GM19240 (cell line): ENCODE measurements at regions not wholly inside any gene's neighbourhood (a gene's known extent, or its start where the extent isn't known, plus 50 kb on each side); places are given as distances from the start of the nearest gene placed in this dataset.
"Not testable (repeated sequence)": the region's sequence is repeated elsewhere in the genome, so short reads cannot be mapped to it uniquely, and the experiment has no call there.

Experiments used
- DNase-seq: peaks from one replicate; pipeline ENCODE4 v3.0.0; 2011; ENCODE audit warnings: low spot score; ENCODE audit not compliant: insufficient read length

GRCh38 chr5:163877865-163878264 is 372.4 kb downstream of the MAT2B start:
- DNase-seq: no peak

- no peak for DNase-seq
These were observed 373.1 kb downstream of the MAT2B start for GRCh38 chr5:163878490-163878889.

DNA sequence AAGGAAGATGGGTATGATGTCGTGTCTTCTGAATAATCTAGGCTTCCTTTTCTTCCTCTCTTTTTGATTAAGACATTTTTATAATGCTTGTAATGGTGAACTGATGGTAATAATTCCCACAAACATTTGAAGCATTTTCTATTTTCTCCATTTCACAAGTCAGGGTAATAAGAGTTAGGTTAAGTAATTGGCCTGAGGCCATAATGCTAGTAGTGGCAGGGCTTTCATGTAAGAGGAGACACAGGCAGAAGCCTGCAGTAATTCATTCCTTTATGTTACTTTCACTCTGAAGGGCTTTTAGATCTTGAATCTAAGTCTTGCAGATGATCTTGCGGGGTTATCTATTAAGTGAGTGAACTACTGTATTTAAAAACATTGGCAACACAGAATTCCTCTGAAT is 374.9 kb downstream of the MAT2B start:
- DNase-seq: no peak

DNA sequence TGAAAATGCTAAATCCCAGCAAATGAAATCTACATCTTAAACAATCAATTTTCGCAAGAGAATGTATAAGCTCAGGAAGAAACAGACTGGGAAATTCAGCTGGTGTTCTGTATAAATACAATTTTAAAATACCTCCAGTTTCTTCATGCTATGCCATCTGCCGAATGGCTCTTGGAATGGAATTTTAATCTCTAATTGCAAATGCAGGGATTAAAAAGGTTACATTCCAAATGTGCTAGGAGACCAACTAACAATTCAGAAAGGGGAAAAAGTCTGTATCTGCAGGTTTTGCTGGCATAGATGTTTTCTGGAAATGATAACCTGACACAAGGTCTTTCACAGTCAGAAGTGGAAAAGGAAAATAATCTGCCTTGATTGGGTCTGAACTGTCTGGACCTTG is 379.7 kb downstream of the MAT2B start:
- DNase-seq: no peak

DNA sequence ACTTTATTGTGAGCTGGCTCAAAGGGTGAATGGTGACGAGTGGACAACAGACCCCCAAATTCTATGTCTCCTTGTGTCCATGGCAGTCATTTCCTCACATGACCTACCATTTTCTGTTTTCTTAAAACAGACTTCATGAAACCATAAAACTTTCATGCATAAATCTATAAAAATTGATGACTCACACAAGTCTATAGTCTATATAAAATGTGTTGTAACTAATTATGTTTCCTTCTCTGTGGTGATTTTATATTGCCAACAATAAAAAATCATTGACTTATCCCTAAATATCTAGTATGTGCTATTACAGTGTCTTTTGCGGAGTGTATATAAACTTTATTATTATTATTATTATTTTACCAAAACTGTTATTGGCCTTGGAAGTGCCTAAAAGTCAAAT is 382.4 kb downstream of the MAT2B start:
- DNase-seq: no peak

DNA sequence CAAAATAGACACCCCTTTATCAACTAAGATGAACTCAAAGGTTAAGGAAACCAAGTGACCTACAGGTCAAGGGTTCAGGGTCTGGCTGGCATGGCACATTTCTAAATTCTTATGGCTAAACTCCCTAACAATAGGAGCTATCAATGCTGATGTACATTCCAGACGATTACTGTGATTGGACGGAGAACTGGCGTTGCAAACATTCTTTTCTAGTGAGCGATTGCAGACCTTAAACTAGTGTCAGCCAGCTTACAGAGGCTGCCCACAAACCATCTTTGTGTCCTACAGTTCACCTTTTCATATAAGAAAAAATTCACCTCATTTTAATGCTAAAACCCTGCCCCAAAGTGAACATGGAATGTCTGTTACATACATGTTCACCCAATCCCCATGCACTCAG is 382.9 kb downstream of the MAT2B start:
- no peak for DNase-seq

- DNase-seq: no peak
These were observed 383.9 kb downstream of the MAT2B start for GRCh38 chr5:163889369-163889768.

- DNase-seq: no peak
These were observed 384.8 kb downstream of the MAT2B start for GRCh38 chr5:163890261-163890660.

DNA sequence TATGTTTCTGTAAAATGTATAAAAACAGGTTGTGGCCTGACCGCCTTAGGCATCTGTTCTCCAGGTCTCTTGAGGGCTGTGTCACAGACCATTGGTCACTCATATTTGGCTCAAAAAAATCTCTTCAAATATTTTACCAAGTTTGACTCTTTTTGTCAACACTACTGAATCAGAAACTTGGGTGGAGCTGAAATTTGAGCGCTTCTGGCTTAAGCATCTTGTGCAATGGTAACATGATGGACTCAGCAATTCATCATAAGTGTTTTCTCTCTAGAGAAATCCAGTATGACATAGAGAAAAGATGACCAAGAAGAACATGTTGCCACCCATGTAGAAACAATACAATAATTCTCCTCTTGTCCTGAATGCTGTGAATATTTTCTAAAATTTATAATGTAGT is 387.9 kb downstream of the MAT2B start:
- DNase-seq: no peak

- DNase-seq: no peak
These were observed 389.2 kb downstream of the MAT2B start for GRCh38 chr5:163894645-163895044.

GRCh38 chr5:163898873-163899272 is 393.5 kb downstream of the MAT2B start:
- DNase-seq: no peak

GRCh38 chr5:163907783-163908182 is 402.4 kb downstream of the MAT2B start:
- DNase-seq: not testable (repeated sequence)

DNA sequence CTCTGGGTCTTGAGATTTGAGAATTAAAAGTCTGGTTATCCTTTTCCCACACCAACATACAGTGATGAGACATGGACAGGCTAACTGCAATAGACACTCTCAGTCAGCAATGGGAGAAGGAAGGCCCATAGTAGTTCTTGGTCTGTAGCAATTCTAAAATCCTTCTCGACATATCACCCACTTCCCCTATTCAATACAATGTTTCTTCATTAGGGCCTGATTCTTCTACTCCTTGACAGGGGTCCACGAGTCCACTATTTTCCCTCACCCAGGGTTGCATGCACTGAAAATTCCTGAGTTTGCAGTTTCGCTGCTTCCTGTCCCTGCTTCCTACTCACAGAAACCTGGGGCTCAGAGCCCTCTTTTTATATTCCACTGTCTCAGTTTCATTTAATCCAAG is 402.8 kb downstream of the MAT2B start:
- no peak for DNase-seq

GRCh38 chr5:163910226-163910625 is 404.8 kb downstream of the MAT2B start:
- no peak for DNase-seq

DNA sequence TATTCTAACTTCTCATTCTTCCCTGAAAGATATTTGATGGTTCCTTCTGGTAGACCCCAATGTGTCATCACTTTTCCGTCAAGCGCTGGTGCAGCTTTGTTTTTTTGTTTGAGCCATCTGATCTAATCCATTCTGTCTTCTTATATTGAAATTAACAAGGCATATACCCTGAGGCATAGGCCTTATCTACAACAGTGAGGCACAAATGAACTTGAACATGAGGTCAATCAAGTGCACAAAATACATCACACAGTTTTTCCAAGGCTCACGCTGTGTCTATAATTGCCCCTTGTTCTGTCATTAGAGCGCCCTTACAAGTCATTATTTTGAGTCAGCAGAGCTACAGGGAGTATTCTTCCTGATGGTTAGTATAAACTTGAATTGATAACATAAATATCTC is 406.6 kb downstream of the MAT2B start:
- DNase-seq: no peak

DNA sequence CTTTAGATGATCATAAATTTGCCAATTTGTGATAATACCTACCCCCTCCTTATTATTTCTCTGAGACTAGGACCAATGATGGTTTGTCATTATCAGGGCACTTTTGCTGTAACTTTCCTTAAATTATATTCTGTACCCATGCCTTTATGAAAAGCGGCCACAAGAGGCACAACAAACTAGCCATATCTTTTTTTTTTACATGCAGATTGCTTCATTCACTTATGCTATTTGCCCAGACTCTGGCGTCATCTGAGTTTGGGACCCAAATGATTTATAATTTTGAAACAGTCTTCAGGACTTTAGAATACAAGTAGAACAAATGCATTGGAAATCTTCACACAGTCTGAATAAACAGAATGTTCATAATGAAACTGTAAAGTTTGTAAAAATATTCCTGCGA is 408.1 kb downstream of the MAT2B start:
- no peak for DNase-seq

- no peak for DNase-seq
These were observed 409.5 kb downstream of the MAT2B start for GRCh38 chr5:163914910-163915309.

GRCh38 chr5:163915481-163915961 is 410.1 kb downstream of the MAT2B start:
- DNase-seq: peak; percentile 1

- peak; percentile 29 for DNase-seq
These were observed 411.0 kb downstream of the MAT2B start for GRCh38 chr5:163916376-163916775.

DNA sequence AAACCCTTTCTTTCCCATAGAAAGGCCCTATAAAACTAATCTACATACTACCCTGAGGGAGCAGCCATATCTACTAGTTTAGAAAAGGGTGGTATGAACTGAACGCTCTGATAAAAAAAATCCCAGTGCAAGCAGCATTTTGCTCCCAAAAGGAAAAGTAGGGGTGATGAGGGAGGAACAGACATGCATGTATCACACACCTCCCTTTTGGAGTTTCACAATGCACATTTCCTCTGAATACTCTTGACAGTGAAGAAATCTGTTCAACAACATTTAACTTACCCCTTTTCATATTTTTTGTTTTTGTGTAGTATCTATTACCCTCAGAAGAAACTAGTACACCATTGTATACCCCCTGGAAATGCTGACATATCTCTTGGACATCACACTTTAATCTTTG is 411.4 kb downstream of the MAT2B start:
- DNase-seq: no peak

DNA sequence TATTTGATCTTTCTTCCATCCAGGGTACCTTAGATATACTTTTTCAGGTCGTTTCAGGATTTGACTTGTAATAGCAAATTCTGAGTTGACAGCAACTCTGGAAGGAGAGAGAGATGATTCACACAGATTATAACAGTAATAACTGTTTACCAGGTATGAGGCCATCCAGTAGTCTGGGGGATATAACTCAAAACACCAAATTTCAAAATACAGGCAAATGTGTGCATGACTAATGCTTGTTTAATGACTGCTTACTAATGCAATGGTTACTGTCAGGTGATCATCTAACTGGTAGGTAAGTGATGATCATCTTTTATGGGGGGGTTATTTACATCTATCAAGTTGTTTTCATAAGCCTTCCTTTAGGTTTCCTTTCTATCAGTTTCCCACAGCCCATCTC is 412.3 kb downstream of the MAT2B start:
- DNase-seq: no peak

DNA sequence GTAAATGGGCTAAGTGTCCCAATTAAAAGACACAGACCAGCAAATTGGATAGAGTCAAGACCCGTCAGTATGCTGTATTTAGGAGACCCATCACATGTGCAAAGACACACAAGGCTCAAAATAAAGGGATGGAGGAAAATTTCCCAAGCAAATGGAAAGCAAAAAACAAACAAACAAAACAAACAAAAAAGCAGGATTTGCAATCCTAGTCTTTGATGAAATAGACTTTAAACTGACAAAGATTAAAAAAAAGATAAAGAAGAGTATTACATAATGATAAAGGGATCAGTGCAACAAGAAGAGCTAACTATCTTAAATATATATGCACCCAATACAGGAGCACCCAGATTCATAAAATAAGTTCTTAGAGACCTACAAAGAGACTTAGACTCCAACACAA is 429.6 kb downstream of the MAT2B start:
- not testable (repeated sequence) for DNase-seq

- no peak for DNase-seq
These were observed 433.2 kb downstream of the MAT2B start for GRCh38 chr5:163938595-163938994.

- DNase-seq: no peak
These were observed 435.7 kb downstream of the MAT2B start for GRCh38 chr5:163941079-163941478.
